GM23248 (cell line): ENCODE measurements at regions not wholly inside any gene's neighbourhood (a gene's known extent, or its start where the extent isn't known, plus 50 kb on each side); places are given as distances from the start of the nearest gene placed in this dataset.

Experiments
- DNase-seq: peaks from one replicate; pipeline ENCODE4 v3.0.0-alpha.2; 2015
- H2AFZ ChIP-seq: fragments of 200-600 bp; sonication (generic); 2 replicates; pipeline ENCODE4 v1.6.1; 2016; ENCODE audit warnings: antibody characterized with exemption
- H3F3A ChIP-seq: fragments of 200-600 bp; sonication (generic); 2 replicates; pipeline ENCODE4 v1.6.1; 2016; ENCODE audit warnings: mild to moderate bottlenecking, antibody characterized with exemption, mixed run types; ENCODE audit not compliant: insufficient read depth
- H3K27ac ChIP-seq: fragments of 200-600 bp; sonication (generic); 2 replicates; pipeline ENCODE4 v1.5.1; 2016; ENCODE audit warnings: mild to moderate bottlenecking
- H3K27me3 ChIP-seq: fragments of 200-600 bp; sonication (generic); replicated peaks from 2 replicates; pipeline ENCODE4 v1.6.1; 2016; ENCODE audit warnings: mild to moderate bottlenecking; ENCODE audit not compliant: insufficient read depth
- H3K36me3 ChIP-seq: fragments of 200-600 bp; sonication (generic); 2 replicates; pipeline ENCODE4 v1.6.1; 2016; ENCODE audit warnings: low read depth, mild to moderate bottlenecking
- H3K4me1 ChIP-seq: fragments of 200-600 bp; sonication (generic); 2 replicates; pipeline ENCODE4 v1.6.1; 2016; ENCODE audit warnings: mild to moderate bottlenecking; ENCODE audit not compliant: insufficient read depth
- H3K4me2 ChIP-seq: fragments of 200-600 bp; sonication (generic); one replicate; pipeline ENCODE4 v1.6.1; 2016; ENCODE audit warnings: mild to moderate bottlenecking; ENCODE audit not compliant: unreplicated experiment
- H3K4me3 ChIP-seq: fragments of 200-600 bp; sonication (generic); 2 replicates; pipeline ENCODE4 v1.5.1; 2016; ENCODE audit warnings: mild to moderate bottlenecking
- H3K79me2 ChIP-seq: fragments of 200-600 bp; sonication (generic); 2 replicates; pipeline ENCODE4 v1.6.1; 2016; ENCODE audit warnings: mild to moderate bottlenecking; ENCODE audit not compliant: insufficient read depth
- H3K9ac ChIP-seq: fragments of 200-600 bp; sonication (generic); 2 replicates; pipeline ENCODE4 v1.6.1; 2016; ENCODE audit warnings: mild to moderate bottlenecking
- H3K9me2 ChIP-seq: fragments of 200-600 bp; sonication (generic); 2 replicates; pipeline ENCODE4 v1.6.1; 2016; ENCODE audit warnings: mixed run types, mild to moderate bottlenecking, moderate library complexity; ENCODE audit not compliant: insufficient read depth
- H3K9me3 ChIP-seq: fragments of 200-600 bp; sonication (generic); one replicate; pipeline ENCODE4 v1.6.1; 2017; ENCODE audit warnings: low read depth
- H4K20me1 ChIP-seq: fragments of 200-600 bp; sonication (generic); 2 replicates; pipeline ENCODE4 v1.6.0; 2016; ENCODE audit not compliant: insufficient read depth
- EZH2 ChIP-seq: fragments of 200-600 bp; sonication (generic); IDR thresholded peaks from 2 replicates; pipeline ENCODE4 v1.6.1; 2018; ENCODE audit warnings: antibody characterized with exemption, mild to moderate bottlenecking; ENCODE audit not compliant: insufficient read depth, poor library complexity, severe bottlenecking
- EZH2phosphoT487 ChIP-seq: fragments of 200-600 bp; sonication (generic); IDR thresholded peaks from 2 replicates; pipeline ENCODE4 v1.6.1; 2018; ENCODE audit warnings: antibody characterized with exemption, moderate library complexity, mild to moderate bottlenecking, low read depth; ENCODE audit not compliant: insufficient read depth
- WGBS, 2 experiments: methylation state at CpG; one replicate each; pipeline ENCODE4 v1.1.6; 2015 to 2017; ENCODE audit warnings: low lambda C conversion rate in 2 of 2, low coverage in 1 of 2; ENCODE audit errors: missing lambda C conversion rate in 2 of 2; 5-methylcytosine and 5-hydroxymethylcytosine counted together
- in situ Hi-C: fragments of 300-500 bp; cut with MboI; formaldehyde crosslinking; loops from 2 replicates; pipeline ENCODE4 v1.15.0; 2020

DNA sequence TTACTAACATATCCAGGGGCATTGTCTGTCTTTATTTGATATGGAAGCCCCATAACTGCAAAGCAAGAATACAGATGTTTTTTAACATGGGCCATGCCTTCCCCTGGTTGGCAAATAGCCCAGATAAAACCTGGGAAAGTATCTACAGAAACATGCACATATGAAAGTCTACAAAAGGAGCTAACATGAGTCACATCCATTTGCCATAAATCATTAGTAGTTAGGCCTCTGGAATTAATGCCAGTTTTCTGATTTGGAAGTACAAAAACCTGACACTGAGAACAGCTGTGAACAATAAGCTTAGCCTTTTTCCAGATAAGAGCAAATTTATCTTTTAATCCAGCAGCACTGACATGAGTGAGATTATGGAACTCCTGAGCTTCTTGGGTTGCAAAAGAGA is 418.0 kb upstream of the IMPG1 start:
- Histone ChIP-seq H3K27me3 (no peaks in the 10 kb centered on the region), H3F3A (no peaks in the 10 kb centered on the region), H3K27ac (no peak overlapping the region), H3K36me3 (no peaks in the 10 kb centered on the region), H3K4me3 (no peak overlapping the region), H3K9ac (no peak overlapping the region), H3K9me2 (no peaks in the 10 kb centered on the region), H3K4me2 (no peak overlapping the region), H3K4me1 (no peaks in the 10 kb centered on the region), H3K9me3 (no peaks in the 10 kb centered on the region), H3K79me2 (no peaks in the 10 kb centered on the region), H2AFZ (no peak overlapping the region), H4K20me1 (no peaks in the 10 kb centered on the region)
- DNase-seq: no peak
- in situ Hi-C loops: no loop called here
- TF ChIP-seq EZH2 (no peak), EZH2phosphoT487 (no peak)

DNA sequence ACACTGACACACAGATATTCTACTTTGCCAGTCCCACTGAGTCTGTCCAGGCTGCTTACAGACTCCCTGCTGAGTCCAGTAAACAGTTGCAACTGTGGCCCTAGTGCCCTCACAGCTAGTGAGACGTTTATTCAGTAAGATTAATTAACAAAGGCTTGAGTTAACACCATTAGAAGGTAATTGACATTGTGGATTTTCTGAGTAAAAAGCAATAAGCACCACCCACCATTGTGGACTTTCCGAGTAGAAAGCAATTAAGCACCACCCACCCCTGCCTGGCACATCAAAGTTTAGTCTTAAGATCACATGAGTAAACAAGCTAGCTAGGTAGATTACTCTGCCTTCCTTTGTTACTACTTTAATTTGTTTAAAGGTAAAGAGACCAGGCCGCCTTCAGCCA is 408.6 kb upstream of the IMPG1 start:
- DNase-seq: no peak
- WGBS, 2 experiments: 28 to 31% methylated on average over 3 of the region's 3 CpGs
- Histone ChIP-seq H3K27me3 (no peaks in the 10 kb centered on the region), H3F3A (no peaks in the 10 kb centered on the region), H4K20me1 (no peaks in the 10 kb centered on the region), H3K27ac (no peak overlapping the region), H3K36me3 (no peaks in the 10 kb centered on the region), H3K79me2 (no peaks in the 10 kb centered on the region), H3K9ac (no peak overlapping the region), H3K4me1 (no peaks in the 10 kb centered on the region), H3K4me2 (no peak overlapping the region), H2AFZ (no peak overlapping the region), H3K4me3 (no peak overlapping the region), H3K9me2 (no peaks in the 10 kb centered on the region), H3K9me3 (no peaks in the 10 kb centered on the region)
- in situ Hi-C loops: no loop called here
- TF ChIP-seq EZH2: no peak
- no peak for TF ChIP-seq EZH2phosphoT487

DNA sequence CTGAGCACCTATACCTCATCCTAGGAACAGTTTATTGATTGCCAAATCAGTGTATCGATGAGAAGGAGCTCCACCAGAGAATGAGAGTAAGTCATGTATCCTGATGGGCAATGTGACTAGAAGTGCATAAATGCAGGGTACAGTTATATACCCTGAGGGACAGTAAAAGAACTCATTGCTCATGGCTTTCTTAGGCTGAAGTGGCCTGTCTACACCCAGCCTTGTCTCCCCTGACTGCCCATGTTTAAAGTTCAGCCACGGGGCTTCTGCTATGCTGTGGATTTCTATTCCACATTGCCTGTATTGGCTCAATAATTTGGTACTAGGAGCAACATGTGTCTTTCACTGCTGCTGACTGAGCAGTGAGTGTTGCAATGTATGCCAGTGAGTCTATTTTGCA is 400.4 kb upstream of the IMPG1 start:
- Histone ChIP-seq H3K9ac (no peak overlapping the region), H3K27me3 (no peaks in the 10 kb centered on the region), H3K9me2 (no peaks in the 10 kb centered on the region), H4K20me1 (no peaks in the 10 kb centered on the region), H3K9me3 (peaks cover 6% of the 10 kb centered on the region), H3K27ac (no peak overlapping the region), H3K4me3 (no peak overlapping the region), H3K4me1 (no peaks in the 10 kb centered on the region), H3K36me3 (no peaks in the 10 kb centered on the region), H2AFZ (no peak overlapping the region), H3F3A (no peaks in the 10 kb centered on the region), H3K4me2 (no peak overlapping the region), H3K79me2 (no peaks in the 10 kb centered on the region)
- DNase-seq: no peak
- TF ChIP-seq EZH2 (no peak), EZH2phosphoT487 (no peak)
- in situ Hi-C loops: no loop called here
- 6 to 14% methylated on average over 2 of the region's 2 CpGs for WGBS, 2 experiments

DNA sequence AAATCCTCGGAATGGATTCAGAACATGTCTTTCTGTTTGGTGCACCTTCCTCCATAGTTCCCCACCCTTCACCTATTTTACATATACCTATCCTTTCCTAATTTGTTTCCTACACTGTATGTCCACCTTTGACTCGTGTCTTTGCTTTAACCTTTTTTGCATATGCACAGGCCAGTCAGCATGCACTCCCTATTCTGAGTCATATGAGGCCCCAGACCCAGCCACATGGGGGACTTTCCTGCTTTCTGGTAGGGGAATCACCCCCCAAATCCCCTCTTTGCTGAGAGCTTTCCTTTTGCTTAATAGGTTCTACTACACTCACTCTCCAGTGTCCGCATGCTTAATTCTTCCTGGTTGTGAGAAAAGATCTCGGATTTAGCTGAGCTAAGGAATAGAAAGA is 393.8 kb upstream of the IMPG1 start:
- TF ChIP-seq EZH2phosphoT487 (no peak), EZH2 (no peak)
- H3K9me2 ChIP-seq: no peaks in the 10 kb centered on the region
- 13 to 15% methylated on average over 4 of the region's 4 CpGs for WGBS, 2 experiments
- H3K4me1 ChIP-seq: no peaks in the 10 kb centered on the region
- in situ Hi-C loops: no loop called here
- H2AFZ ChIP-seq: no peak overlapping the region
- no peak for DNase-seq
- no peaks in the 10 kb centered on the region for H3K9me3 ChIP-seq
- H3K36me3 ChIP-seq: no peaks in the 10 kb centered on the region
- H3K27me3 ChIP-seq: no peaks in the 10 kb centered on the region
- H3F3A ChIP-seq: no peaks in the 10 kb centered on the region
- no peak overlapping the region for H3K4me2 ChIP-seq
- H3K79me2 ChIP-seq: no peaks in the 10 kb centered on the region
- no peaks in the 10 kb centered on the region for H4K20me1 ChIP-seq
- H3K4me3 ChIP-seq: no peak overlapping the region
- H3K9ac ChIP-seq: no peak overlapping the region
- no peak overlapping the region for H3K27ac ChIP-seq

DNA sequence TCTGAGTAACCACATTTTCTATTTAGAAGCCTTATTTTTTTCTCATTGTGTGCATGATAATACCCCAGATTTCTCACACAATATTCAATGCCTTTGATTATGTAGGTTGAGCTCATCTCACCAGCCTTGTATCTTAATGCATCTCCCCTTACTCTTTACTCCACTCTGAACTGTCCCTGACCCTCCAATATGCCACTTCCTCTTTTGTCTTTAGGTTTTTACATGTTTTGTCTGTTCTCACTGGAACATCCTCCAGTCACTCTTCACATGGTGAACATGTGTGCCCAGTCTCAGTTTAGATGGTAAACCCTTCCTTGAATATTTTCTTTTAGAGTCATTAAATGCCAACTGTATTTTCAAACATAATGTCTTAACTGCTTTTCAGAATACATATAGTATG is 392.9 kb upstream of the IMPG1 start:
- H3K9me3 ChIP-seq: no peaks in the 10 kb centered on the region
- no peaks in the 10 kb centered on the region for H3F3A ChIP-seq
- no peak overlapping the region for H3K9ac ChIP-seq
- H3K4me3 ChIP-seq: no peak overlapping the region
- no peaks in the 10 kb centered on the region for H3K79me2 ChIP-seq
- no peaks in the 10 kb centered on the region for H3K9me2 ChIP-seq
- in situ Hi-C loops: no loop called here
- H3K4me1 ChIP-seq: no peaks in the 10 kb centered on the region
- no peak overlapping the region for H3K4me2 ChIP-seq
- no peaks in the 10 kb centered on the region for H4K20me1 ChIP-seq
- H3K27me3 ChIP-seq: no peaks in the 10 kb centered on the region
- no peak overlapping the region for H2AFZ ChIP-seq
- TF ChIP-seq EZH2: no peak
- TF ChIP-seq EZH2phosphoT487: no peak
- no peak for DNase-seq
- H3K36me3 ChIP-seq: no peaks in the 10 kb centered on the region
- no peak overlapping the region for H3K27ac ChIP-seq
